Sigmoid colon (tissue), 3 donors: ENCODE measurements at regions not wholly inside any gene's neighbourhood (a gene's known extent, or its start where the extent isn't known, plus 50 kb on each side); places are given as distances from the start of the nearest gene placed in this dataset.

Experiments
- CTCF ChIP-seq, 4 experiments: fragments of 450-650 bp in 3 of 4; fragments of 200-600 bp in 1 of 4; IDR thresholded peaks; one replicate each; pipeline ENCODE4 v1.5.1; 2016 to 2019; ENCODE audit warnings: antibody characterized with exemption in 4 of 4, mild to moderate bottlenecking in 3 of 4, moderate library complexity in 2 of 4
- POLR2A ChIP-seq, 2 donors: fragments of 450-650 bp; IDR thresholded peaks; one replicate each; pipeline ENCODE4 v1.6.1; 2016; ENCODE audit warnings: antibody characterized with exemption in 2 of 2, mild to moderate bottlenecking in 2 of 2, moderate library complexity in 2 of 2

- TF ChIP-seq CTCF (IDR thresholded peaks at IDR 0.05) = no peak
- TF ChIP-seq POLR2A (IDR thresholded peaks at IDR 0.05) = no peak
Measured at GRCh38 chr11:45079075-45079444, 67.4 kb upstream of the PRDM11 start.
